Fibroblast of skin of scalp (primary cell): ENCODE measurements at regions not wholly inside any gene's neighbourhood (a gene's known extent, or its start where the extent isn't known, plus 50 kb on each side); places are given as distances from the start of the nearest gene placed in this dataset.

Experiments used
- DNase-seq: peaks from one replicate; pipeline ENCODE4 v3.0.0-alpha.2; 2013

GRCh38 chr3:117476572-117476971 lies 767.0 kb downstream of the TUSC7 start:
- DNase-seq: no peak

GRCh38 chr3:117477214-117477755 lies 767.7 kb downstream of the TUSC7 start:
- no peak for DNase-seq

- no peak for DNase-seq
Observed at GRCh38 chr3:117479095-117479494, 769.5 kb downstream of the TUSC7 start.

- no peak for DNase-seq
Observed at GRCh38 chr3:117480525-117480924, 770.9 kb downstream of the TUSC7 start.

- DNase-seq: no peak
Observed at GRCh38 chr3:117480972-117481371, 771.4 kb downstream of the TUSC7 start.

GRCh38 chr3:117483839-117484238 lies 774.3 kb downstream of the TUSC7 start:
- no peak for DNase-seq

- no peak for DNase-seq
Observed at GRCh38 chr3:117485841-117486240, 776.3 kb downstream of the TUSC7 start.

- no peak for DNase-seq
Observed at GRCh38 chr3:117486719-117487716, 777.4 kb downstream of the TUSC7 start.

- no peak for DNase-seq
Observed at GRCh38 chr3:117488983-117489382, 779.4 kb downstream of the TUSC7 start.

- DNase-seq: no peak
Observed at GRCh38 chr3:117489663-117490079, 780.1 kb downstream of the TUSC7 start.

GRCh38 chr3:117490716-117491115 lies 781.1 kb downstream of the TUSC7 start:
- DNase-seq: no peak

GRCh38 chr3:117495620-117496019 lies 786.0 kb downstream of the TUSC7 start:
- DNase-seq: peak; percentile 27

GRCh38 chr3:117499189-117499870 lies 789.8 kb downstream of the TUSC7 start:
- DNase-seq: no peak

- no peak for DNase-seq
Observed at GRCh38 chr3:117507958-117508357, 798.4 kb downstream of the TUSC7 start.

GRCh38 chr3:117509858-117510257 lies 800.3 kb downstream of the TUSC7 start:
- DNase-seq: no peak

- DNase-seq: peak; percentile 70
Observed at GRCh38 chr3:117510396-117510795, 800.8 kb downstream of the TUSC7 start.

GRCh38 chr3:117512975-117513374 lies 803.4 kb downstream of the TUSC7 start:
- DNase-seq: peak; percentile 36

GRCh38 chr3:117515309-117515708 lies 805.7 kb downstream of the TUSC7 start:
- no peak for DNase-seq

- DNase-seq: no peak
Observed at GRCh38 chr3:117518364-117518763, 808.8 kb downstream of the TUSC7 start.

GRCh38 chr3:117519776-117520175 lies 810.2 kb downstream of the TUSC7 start:
- DNase-seq: no peak

GRCh38 chr3:117520582-117520981 lies 811.0 kb downstream of the TUSC7 start:
- DNase-seq: no peak

- no peak for DNase-seq
Observed at GRCh38 chr3:117523418-117523817, 813.8 kb downstream of the TUSC7 start.

GRCh38 chr3:117524890-117525289 lies 815.3 kb downstream of the TUSC7 start:
- DNase-seq: peak; percentile 84
